Superior temporal gyrus (tissue), 1 donor: ENCODE measurements at regions not wholly inside any gene's neighbourhood (a gene's known extent, or its start where the extent isn't known, plus 50 kb on each side); places are given as distances from the start of the nearest gene placed in this dataset.

Experiments
- DNase-seq: peaks from one replicate; pipeline ENCODE4 v3.0.0-alpha.2; 2016; ENCODE audit errors: extremely low spot score

- DNase-seq, result no peak
Observed at GRCh38 chr10:111131168-111131799, 54.5 kb downstream of the ADRA2A start.

GRCh38 chr10:111137007-111137406 is 60.2 kb downstream of the ADRA2A start:
- no peak for DNase-seq

GRCh38 chr10:111137587-111137986 is 60.8 kb downstream of the ADRA2A start:
- DNase-seq, result no peak

- DNase-seq, result no peak
Observed at GRCh38 chr10:111138544-111138943, 61.7 kb downstream of the ADRA2A start.

- DNase-seq, result no peak
Observed at GRCh38 chr10:111139567-111139966, 62.7 kb downstream of the ADRA2A start.

- DNase-seq, result no peak
Observed at GRCh38 chr10:111142092-111142768, 65.4 kb downstream of the ADRA2A start.

- no peak for DNase-seq
Observed at GRCh38 chr10:111146025-111146640, 69.3 kb downstream of the ADRA2A start.

- DNase-seq, result no peak
Observed at GRCh38 chr10:111148025-111148424, 71.2 kb downstream of the ADRA2A start.

GRCh38 chr10:111148440-111148839 is 71.6 kb downstream of the ADRA2A start:
- no peak for DNase-seq

- DNase-seq, result no peak
Observed at GRCh38 chr10:111150691-111151090, 73.9 kb downstream of the ADRA2A start.

- no peak for DNase-seq
Observed at GRCh38 chr10:111151595-111152307, 74.9 kb downstream of the ADRA2A start.

GRCh38 chr10:111156754-111157153 is 79.9 kb downstream of the ADRA2A start:
- DNase-seq, result no peak

GRCh38 chr10:111158595-111158994 is 81.8 kb downstream of the ADRA2A start:
- no peak for DNase-seq

- DNase-seq, result no peak
Observed at GRCh38 chr10:111161109-111161874, 84.5 kb downstream of the ADRA2A start.

- no peak for DNase-seq
Observed at GRCh38 chr10:111171183-111171582, 94.4 kb downstream of the ADRA2A start.

GRCh38 chr10:111175787-111176186 is 99.0 kb downstream of the ADRA2A start:
- DNase-seq, result no peak

- DNase-seq, result no peak
Observed at GRCh38 chr10:111177379-111177778, 100.5 kb downstream of the ADRA2A start.

- no peak for DNase-seq
Observed at GRCh38 chr10:111179514-111179913, 102.7 kb downstream of the ADRA2A start.

GRCh38 chr10:111186358-111186757 is 109.5 kb downstream of the ADRA2A start:
- DNase-seq, result no peak

- no peak for DNase-seq
Observed at GRCh38 chr10:111187096-111187495, 110.3 kb downstream of the ADRA2A start.

- DNase-seq, result no peak
Observed at GRCh38 chr10:111199587-111199986, 122.8 kb downstream of the ADRA2A start.
